GM12878 (cell line): ENCODE measurements at regions not wholly inside any gene's neighbourhood (a gene's known extent, or its start where the extent isn't known, plus 50 kb on each side); places are given as distances from the start of the nearest gene placed in this dataset.

Experiments used
- CTCF ChIP-seq, 3 experiments: IDR thresholded peaks in 2 of 3; conservative IDR thresholded peaks in 1 of 3; 2 replicates each; pipeline ENCODE4 v1.5.1; 2011; ENCODE audit warnings: low read depth in 3 of 3, low read length in 3 of 3, mild to moderate bottlenecking in 3 of 3, control low read depth in 2 of 3, moderate library complexity in 2 of 3, inconsistent platforms in 1 of 3, mixed read lengths in 1 of 3; ENCODE audit not compliant: control insufficient read depth in 2 of 3, insufficient read depth in 1 of 3; ENCODE audit errors: extremely low read depth in 1 of 3
- MAX ChIP-seq: IDR thresholded peaks from 2 replicates; pipeline ENCODE4 v1.6.1; 2012; ENCODE audit warnings: low read depth, low read length, improper control_type of control experiment
- POLR2A ChIP-seq: IDR thresholded peaks from 2 replicates; pipeline ENCODE4 v1.6.1; 2011; ENCODE audit warnings: low read depth, mild to moderate bottlenecking, low read length
- TAF1 ChIP-seq: IDR thresholded peaks from 2 replicates; pipeline ENCODE4 v1.6.1; 2011; ENCODE audit warnings: mild to moderate bottlenecking, low read depth, low read length, borderline replicate concordance

GRCh38 chr3:117624424-117624823 is 914.8 kb downstream of the TUSC7 start:
- TF ChIP-seq TAF1 (no peak), MAX (no peak), POLR2A (no peak), CTCF (IDR thresholded peaks at IDR 0.05 in 2 of 3, conservative IDR thresholded peaks at IDR 0.05 in 1 of 3; ENCODE audit: control insufficient read depth in 2 of 3, extremely low read depth in 1 of 3, insufficient read depth in 1 of 3, low read depth in 3 of 3, low read length in 3 of 3) (no peak)
